H4 (cell line): ENCODE measurements at regions not wholly inside any gene's neighbourhood (a gene's known extent, or its start where the extent isn't known, plus 50 kb on each side); places are given as distances from the start of the nearest gene placed in this dataset.
"Not testable (repeated sequence)": the region's sequence is repeated elsewhere in the genome, so short reads cannot be mapped to it uniquely, and the experiment has no call there.

Experiments used
- DNase-seq: peaks from one replicate; pipeline ENCODE4 v3.0.0-alpha.2; 2015; ENCODE audit warnings: low spot score

- DNase-seq, result no peak
These were observed 216.4 kb upstream of the SGCG start for GRCh38 chr13:22964245-22964966.

DNA sequence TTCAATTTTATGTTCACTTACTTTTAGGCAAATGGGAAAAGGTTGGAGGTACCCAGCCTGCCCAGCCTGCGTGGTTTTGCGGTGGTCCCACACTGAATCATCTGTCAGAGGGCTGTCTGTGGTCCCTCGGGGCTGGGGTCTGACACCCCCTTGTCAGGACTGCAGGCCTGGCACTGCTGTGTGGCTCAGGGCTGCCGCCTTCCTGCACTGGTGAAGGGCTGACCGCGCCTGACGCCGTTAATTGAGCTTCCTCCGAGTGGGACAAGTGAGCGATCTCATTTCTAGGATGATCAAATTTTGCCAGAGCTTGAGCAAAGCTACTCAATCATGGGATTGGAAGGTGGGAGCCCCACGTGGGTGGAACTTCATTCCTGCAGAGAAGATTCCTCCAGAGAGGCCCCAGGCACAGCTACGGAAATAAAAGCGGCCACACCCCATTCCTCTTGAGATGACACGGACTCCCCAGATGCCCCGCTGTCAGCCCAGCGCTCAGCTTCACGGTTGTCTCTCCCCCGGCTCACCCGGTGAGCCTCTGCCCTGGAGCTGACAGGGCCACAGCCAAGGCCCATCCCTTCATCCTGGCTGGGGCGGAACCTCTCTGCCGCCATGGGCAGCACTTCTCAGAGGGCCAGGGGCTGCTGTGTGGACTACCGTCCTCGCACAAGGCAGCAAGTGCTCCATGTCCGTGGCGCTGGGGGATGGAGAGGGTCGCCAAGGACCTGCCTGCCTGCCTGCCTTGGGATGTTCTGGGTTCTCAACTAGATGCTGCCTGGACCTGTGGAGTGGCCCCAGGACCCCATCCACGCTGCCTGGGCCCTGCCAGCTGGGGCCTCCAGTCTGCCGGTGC, 215.5 kb upstream of the SGCG start:
- not testable (repeated sequence) for DNase-seq

GRCh38 chr13:22965858-22966239, 214.9 kb upstream of the SGCG start:
- not testable (repeated sequence) for DNase-seq

- not testable (repeated sequence) for DNase-seq
These were observed 214.0 kb upstream of the SGCG start for GRCh38 chr13:22966753-22967152.

DNA sequence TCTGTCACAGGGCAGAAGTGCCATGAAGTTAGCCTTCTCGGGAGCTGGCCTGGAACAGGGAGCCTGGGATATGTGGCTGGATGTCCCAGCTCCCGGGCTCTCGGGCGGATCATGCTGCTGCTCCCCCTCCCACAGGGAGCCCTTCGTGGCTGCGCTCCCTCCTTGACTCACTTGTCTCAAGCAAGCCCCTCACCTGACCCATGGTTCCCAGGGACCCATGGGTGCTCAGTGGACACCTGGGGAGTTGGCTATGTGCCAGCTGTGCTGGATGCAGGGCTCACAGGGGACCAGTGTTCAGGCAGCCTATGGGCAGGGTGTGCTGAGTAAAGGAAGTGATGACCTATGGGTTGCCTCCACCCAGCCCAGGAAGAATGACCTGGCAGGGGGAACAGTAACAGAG, 213.1 kb upstream of the SGCG start:
- no peak for DNase-seq

DNA sequence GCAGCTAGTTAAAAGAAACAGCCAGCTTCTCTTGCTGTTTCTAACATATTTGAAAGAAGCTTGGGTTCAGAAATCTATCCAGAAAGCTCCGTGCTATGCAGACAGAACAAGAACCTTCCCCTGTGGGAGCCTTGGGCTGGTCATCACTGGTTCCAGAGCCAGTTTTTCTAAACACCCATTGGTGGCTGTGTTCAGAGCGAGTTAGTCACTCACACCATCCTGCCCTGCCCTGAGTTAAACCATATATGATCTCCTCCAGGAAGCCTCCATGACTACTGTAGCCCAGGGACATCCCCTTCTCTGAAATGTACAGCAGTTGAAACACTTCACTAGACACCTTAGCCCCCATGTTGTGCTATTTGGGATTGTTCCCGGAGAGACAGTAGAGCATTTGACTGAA, 200.8 kb upstream of the SGCG start:
- DNase-seq, result no peak

GRCh38 chr13:22980936-22981335, 199.8 kb upstream of the SGCG start:
- no peak for DNase-seq

DNA sequence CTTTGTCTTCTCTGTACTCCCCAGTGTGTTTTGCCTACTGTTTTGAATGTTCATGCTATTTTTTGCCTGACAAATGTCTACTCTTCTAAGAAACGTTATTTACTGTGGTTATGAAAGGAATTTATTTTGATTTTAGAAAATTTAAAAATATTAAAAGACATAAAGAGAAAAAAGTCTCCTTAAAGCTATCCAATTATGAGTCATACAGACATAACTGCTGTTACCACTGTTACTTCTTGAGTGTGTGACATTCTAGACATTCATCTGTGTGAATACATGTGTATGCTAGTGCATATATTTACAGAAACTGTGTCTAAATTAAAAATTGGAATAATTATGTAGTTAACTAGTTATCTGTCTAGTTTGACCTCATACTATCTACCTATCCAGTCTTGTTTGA, 187.6 kb upstream of the SGCG start:
- DNase-seq, result no peak

DNA sequence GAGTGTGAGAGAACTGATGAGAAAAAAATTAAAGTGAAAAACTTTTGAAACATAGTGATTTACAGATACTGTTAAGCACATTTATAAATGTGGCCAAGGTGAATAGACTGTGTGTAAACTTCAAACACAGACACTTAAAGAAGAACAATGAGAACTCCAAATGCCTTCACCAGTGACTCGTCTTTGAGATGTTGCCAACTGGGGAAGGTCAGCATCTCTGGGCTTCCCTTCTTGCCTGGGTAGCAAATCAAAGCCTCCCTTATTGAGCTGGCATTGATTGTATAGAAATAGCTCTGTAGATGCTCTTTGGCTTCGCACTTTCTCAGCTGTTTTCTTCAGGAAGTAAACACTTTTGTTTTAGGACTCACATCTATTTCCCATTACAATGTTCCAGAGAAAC, 177.3 kb upstream of the SGCG start:
- DNase-seq, result no peak

DNA sequence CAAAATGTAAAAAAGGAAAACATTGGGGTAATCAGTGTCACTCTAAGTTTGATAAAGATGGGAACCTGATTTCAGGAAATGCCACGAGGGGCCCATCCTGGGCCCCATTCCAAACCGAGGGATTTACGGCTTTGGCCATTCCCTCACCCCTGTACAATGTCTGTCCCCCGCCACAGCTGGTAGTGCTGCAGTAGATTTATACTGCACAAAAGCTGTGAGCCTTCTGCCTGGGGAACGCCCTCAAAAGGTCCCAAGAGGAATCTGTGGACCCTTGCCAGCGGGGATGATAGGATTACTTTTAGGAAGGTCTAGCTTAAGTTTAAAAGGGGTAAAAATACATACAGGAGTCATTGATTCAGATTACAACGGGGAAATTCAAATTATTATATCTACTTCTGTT, 173.4 kb upstream of the SGCG start:
- DNase-seq, result no peak

DNA sequence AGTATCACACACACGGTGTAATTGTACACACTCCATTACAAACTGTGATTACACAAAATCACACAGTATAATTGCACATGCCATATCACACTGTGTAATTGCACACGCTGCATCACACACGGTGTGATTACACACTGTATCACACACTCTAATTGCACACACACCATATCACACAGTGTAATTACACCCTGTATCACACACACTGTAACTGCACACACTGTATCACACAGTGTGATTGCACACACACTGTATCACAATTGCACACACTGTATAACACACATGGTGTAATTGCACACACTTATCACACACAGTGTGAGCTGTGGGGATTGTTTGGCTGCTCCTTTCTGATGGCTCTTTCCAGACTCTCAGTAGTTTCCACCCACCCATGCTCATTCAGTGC, 162.6 kb upstream of the SGCG start:
- DNase-seq, result no peak

- peak; percentile 26 for DNase-seq
These were observed 160.4 kb upstream of the SGCG start for GRCh38 chr13:23020246-23020843.

DNA sequence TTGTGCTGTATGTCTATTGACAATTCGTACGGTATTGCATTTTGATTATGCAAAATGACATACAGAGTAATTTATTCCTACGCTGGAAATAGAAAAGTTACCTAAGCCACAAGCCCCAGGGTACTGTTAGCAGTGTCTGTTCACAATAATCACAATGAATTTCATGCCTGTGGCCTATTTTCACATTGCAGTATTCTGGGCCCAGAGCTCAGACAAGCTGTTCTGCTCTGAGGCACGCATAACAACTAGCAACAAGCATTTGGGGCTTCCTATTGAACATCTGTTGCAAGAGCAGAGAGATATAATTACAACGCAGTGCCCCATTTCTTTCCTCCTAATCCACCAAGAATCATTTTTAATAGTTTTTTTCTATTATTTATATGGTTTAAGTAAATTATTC, 158.9 kb upstream of the SGCG start:
- no peak for DNase-seq

DNA sequence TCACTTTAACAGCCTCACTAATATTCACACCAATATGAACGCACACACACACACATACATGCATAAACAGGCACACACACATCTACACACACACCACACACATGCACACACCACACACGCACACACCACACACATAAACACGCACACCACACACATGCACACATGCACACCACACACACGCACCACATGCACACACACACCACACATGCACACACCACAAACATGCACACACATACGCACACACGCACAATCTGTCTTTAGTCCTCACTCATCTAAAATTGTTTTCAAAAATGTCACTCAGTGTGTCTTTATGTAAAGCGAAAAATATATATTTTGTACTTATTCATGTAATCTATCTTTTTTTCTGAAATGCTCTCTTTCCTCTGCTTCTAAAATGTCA, 158.1 kb upstream of the SGCG start:
- no peak for DNase-seq

- DNase-seq, result peak; percentile 10
These were observed 154.7 kb upstream of the SGCG start for GRCh38 chr13:23025864-23026608.

DNA sequence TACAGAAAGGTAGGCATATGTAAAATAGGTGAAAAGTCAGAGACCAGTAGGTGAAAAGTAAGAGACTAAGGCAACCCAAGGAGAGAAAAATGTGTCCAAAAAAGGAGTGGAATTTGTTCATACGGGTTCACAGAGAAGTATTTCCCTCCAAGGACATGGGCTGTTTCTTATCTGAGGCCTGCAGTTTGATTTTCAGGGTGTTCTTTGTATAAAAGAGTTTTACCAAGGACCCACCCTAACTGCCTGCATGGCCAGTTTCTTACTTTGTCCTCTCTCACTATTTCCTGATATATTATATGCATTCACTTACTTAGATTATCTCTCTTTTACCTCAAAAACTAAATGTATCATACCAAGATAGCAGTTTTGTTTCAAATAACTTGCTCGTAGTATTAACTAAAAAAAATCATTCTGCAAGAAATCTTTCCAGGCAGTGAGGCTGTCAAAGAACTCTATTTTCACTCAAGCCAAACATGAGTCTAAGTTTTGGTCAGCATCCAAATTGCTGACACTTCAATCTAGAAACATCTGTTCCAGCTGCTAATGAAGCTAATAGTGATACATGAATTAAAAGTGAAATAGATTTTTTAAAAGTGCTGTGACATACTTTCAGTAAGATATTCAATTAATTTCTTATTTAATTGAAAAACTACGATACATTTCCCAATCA, 141.4 kb upstream of the SGCG start:
- DNase-seq, result no peak

GRCh38 chr13:23042181-23042580, 138.6 kb upstream of the SGCG start:
- no peak for DNase-seq

GRCh38 chr13:23044906-23045305, 135.9 kb upstream of the SGCG start:
- DNase-seq, result no peak

DNA sequence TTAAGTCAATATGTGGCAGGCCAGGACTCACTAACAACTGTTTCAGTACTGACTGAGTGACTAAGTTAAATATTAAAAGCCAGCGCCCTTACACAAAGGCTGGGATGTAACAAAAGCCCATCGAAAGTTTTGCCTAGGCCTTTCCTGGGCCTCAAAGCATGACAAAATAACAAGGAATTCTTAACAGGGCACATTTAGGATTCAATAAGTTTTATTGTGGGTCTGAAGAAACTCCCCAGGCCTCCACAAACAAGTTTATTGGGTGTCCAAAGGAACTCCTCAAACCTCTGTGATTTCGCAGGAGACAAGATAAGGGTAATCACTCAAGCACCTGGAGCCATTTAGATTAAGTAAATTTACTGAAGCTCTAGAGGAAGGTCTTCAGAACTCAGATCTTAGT, 130.7 kb upstream of the SGCG start:
- no peak for DNase-seq

- not testable (repeated sequence) for DNase-seq
These were observed 127.1 kb upstream of the SGCG start for GRCh38 chr13:23053711-23054110.

GRCh38 chr13:23059173-23059572, 121.6 kb upstream of the SGCG start:
- no peak for DNase-seq

GRCh38 chr13:23060959-23061358, 119.8 kb upstream of the SGCG start:
- DNase-seq, result no peak
